Fibroblast of peridontal ligament (primary cell): ENCODE measurements at regions not wholly inside any gene's neighbourhood (a gene's known extent, or its start where the extent isn't known, plus 50 kb on each side); places are given as distances from the start of the nearest gene placed in this dataset.

ENCODE experiments used
- DNase-seq: peaks from one replicate; pipeline ENCODE4 v3.0.0-alpha.2; 2010; ENCODE audit errors: extremely low read depth

GRCh38 chr19:30898353-30899103 is 450.7 kb downstream of the TSHZ3 start:
- no peak for DNase-seq

- no peak for DNase-seq
These were observed 451.7 kb downstream of the TSHZ3 start for GRCh38 chr19:30897553-30897952.

GRCh38 chr19:30897034-30897433 is 452.2 kb downstream of the TSHZ3 start:
- no peak for DNase-seq

- no peak for DNase-seq
These were observed 452.7 kb downstream of the TSHZ3 start for GRCh38 chr19:30896554-30896953.

- no peak for DNase-seq
These were observed 453.3 kb downstream of the TSHZ3 start for GRCh38 chr19:30895946-30896345.

GRCh38 chr19:30891051-30891450 is 458.2 kb downstream of the TSHZ3 start:
- DNase-seq, result no peak

- DNase-seq, result no peak
These were observed 459.2 kb downstream of the TSHZ3 start for GRCh38 chr19:30890033-30890432.

GRCh38 chr19:30888937-30889336 is 460.3 kb downstream of the TSHZ3 start:
- no peak for DNase-seq

GRCh38 chr19:30887042-30887441 is 462.2 kb downstream of the TSHZ3 start:
- DNase-seq, result no peak

- no peak for DNase-seq
These were observed 463.0 kb downstream of the TSHZ3 start for GRCh38 chr19:30886222-30886621.

- no peak for DNase-seq
These were observed 465.0 kb downstream of the TSHZ3 start for GRCh38 chr19:30884146-30884812.

GRCh38 chr19:30883071-30883470 is 466.2 kb downstream of the TSHZ3 start:
- DNase-seq, result no peak

GRCh38 chr19:30882411-30883005 is 466.7 kb downstream of the TSHZ3 start:
- DNase-seq, result no peak

GRCh38 chr19:30881930-30882329 is 467.3 kb downstream of the TSHZ3 start:
- DNase-seq, result no peak

- DNase-seq, result no peak
These were observed 468.0 kb downstream of the TSHZ3 start for GRCh38 chr19:30881281-30881680.

- no peak for DNase-seq
These were observed 468.7 kb downstream of the TSHZ3 start for GRCh38 chr19:30880551-30880950.

- no peak for DNase-seq
These were observed 469.1 kb downstream of the TSHZ3 start for GRCh38 chr19:30880151-30880550.

- no peak for DNase-seq
These were observed 469.5 kb downstream of the TSHZ3 start for GRCh38 chr19:30879736-30880135.

GRCh38 chr19:30879225-30879624 is 470.0 kb downstream of the TSHZ3 start:
- no peak for DNase-seq

- no peak for DNase-seq
These were observed 470.7 kb downstream of the TSHZ3 start for GRCh38 chr19:30878495-30878894.

GRCh38 chr19:30877661-30878113 is 471.5 kb downstream of the TSHZ3 start:
- DNase-seq, result no peak

- no peak for DNase-seq
These were observed 475.5 kb downstream of the TSHZ3 start for GRCh38 chr19:30873691-30874090.

GRCh38 chr19:30873003-30873402 is 476.2 kb downstream of the TSHZ3 start:
- no peak for DNase-seq
